Body of pancreas (tissue), 4 donors: ENCODE measurements at regions not wholly inside any gene's neighbourhood (a gene's known extent, or its start where the extent isn't known, plus 50 kb on each side); places are given as distances from the start of the nearest gene placed in this dataset.

ENCODE experiments used
- ATAC-seq: fragments of 150-250 bp; one replicate; pipeline ENCODE4 v1.9.1; 2016
- DNase-seq, 4 donors: peaks; one replicate each; pipeline ENCODE4 v3.0.0-alpha.2; 2019
- H3K27ac ChIP-seq, 4 donors: fragments of 200-600 bp; sonication (generic); 1 replicate in 3 of 4; 2 replicates in 1 of 4; pipeline versions ENCODE4 v1.5.1 to v1.6.1; 2016 to 2019; ENCODE audit warnings: mild to moderate bottlenecking in 1 of 4, mixed read lengths in 1 of 4, moderate library complexity in 1 of 4
- H3K27me3 ChIP-seq, 2 donors: fragments of 200-600 bp; sonication (generic); one replicate each; pipeline ENCODE4 v1.6.0; 2016; ENCODE audit warnings: mild to moderate bottlenecking in 1 of 2
- H3K36me3 ChIP-seq, 2 donors: fragments of 200-600 bp; sonication (generic); replicated peaks in 1 of 2; 2 replicates each; pipeline ENCODE4 v1.5.1; 2016; ENCODE audit warnings: low read depth in 2 of 2; ENCODE audit not compliant: insufficient read depth in 1 of 2
- H3K4me1 ChIP-seq: fragments of 200-600 bp; sonication (generic); one replicate; pipeline ENCODE4 v1.6.0; 2016
- H3K4me3 ChIP-seq, 2 donors: fragments of 200-600 bp; sonication (generic); 1 replicate in 1 of 2; 2 replicates in 1 of 2; pipeline ENCODE4 v1.5.1; 2016 to 2019
- H3K9me3 ChIP-seq, 3 donors: fragments of 200-600 bp; sonication (generic); 1 replicate in 2 of 3; 2 replicates in 1 of 3; pipeline ENCODE4 v1.5.1; 2016
- POLR2A ChIP-seq, 3 donors: fragments of 450-650 bp; IDR thresholded peaks; one replicate each; pipeline ENCODE4 v1.6.1; 2016; ENCODE audit warnings: antibody characterized with exemption in 3 of 3, mild to moderate bottlenecking in 2 of 3
- WGBS, 2 donors: methylation state at CpG; one replicate each; pipeline ENCODE4 v1.1.5; 2017; 5-methylcytosine and 5-hydroxymethylcytosine counted together
- intact Hi-C: fragments of 100-400 bp; cut with DNase I; formaldehyde crosslinking; loops from one replicate; pipeline ENCODE4 v1.15.1; 2023
- TF ChIP-seq, protein P1 (sequence below), 7 experiments: fragments of 450-650 bp in 4 of 7; fragments of 200-600 bp in 3 of 7; sonication (generic) in 3 of 7; IDR thresholded peaks; one replicate each; pipeline ENCODE4 v1.5.1; 2016 to 2019; ENCODE audit warnings: antibody characterized with exemption in 7 of 7

GRCh38 chr2:8615576-8616281 is 66.1 kb upstream of the ID2 start:
- no peaks in the 10 kb centered on the region for H3K36me3 ChIP-seq
- no peak for TF ChIP-seq POLR2A (IDR thresholded peaks at IDR 0.05)
- TF ChIP-seq, protein P1, sequence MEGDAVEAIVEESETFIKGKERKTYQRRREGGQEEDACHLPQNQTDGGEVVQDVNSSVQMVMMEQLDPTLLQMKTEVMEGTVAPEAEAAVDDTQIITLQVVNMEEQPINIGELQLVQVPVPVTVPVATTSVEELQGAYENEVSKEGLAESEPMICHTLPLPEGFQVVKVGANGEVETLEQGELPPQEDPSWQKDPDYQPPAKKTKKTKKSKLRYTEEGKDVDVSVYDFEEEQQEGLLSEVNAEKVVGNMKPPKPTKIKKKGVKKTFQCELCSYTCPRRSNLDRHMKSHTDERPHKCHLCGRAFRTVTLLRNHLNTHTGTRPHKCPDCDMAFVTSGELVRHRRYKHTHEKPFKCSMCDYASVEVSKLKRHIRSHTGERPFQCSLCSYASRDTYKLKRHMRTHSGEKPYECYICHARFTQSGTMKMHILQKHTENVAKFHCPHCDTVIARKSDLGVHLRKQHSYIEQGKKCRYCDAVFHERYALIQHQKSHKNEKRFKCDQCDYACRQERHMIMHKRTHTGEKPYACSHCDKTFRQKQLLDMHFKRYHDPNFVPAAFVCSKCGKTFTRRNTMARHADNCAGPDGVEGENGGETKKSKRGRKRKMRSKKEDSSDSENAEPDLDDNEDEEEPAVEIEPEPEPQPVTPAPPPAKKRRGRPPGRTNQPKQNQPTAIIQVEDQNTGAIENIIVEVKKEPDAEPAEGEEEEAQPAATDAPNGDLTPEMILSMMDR (IDR thresholded peaks at IDR 0.05): no peak
- no peak overlapping the region for H3K27ac ChIP-seq
- 84 to 88% methylated on average over 14 of the region's 14 CpGs for WGBS, 2 donors
- H3K4me3 ChIP-seq: no peak overlapping the region
- intact Hi-C loops: no loop called here
- DNase-seq (no peak), ATAC-seq (no peak)
- H3K27me3 ChIP-seq: no peaks in the 10 kb centered on the region
- H3K4me1 ChIP-seq: no peaks in the 10 kb centered on the region
- no peaks in the 10 kb centered on the region for H3K9me3 ChIP-seq

DNA sequence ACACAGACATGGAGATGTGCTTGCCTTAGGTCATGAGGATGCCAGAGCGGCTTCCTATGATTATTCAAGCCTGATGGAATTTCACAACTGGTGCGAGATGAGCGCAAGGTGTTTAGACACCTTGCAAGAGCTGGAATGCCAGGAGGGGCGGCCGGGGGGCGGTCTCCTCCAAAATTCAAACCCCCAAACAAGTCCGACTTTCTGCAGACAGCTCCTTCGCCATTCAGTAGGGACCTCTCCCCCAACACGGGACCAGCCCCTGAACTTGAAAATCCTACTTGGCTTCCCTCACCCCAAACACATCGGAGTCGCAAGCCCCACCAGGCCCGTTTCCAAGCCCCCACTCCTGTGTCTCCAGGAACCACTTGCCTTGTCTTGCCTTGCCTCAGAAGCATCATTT is 64.8 kb upstream of the ID2 start:
- TF ChIP-seq, protein P1 (IDR thresholded peaks at IDR 0.05): no peak
- TF ChIP-seq POLR2A (IDR thresholded peaks at IDR 0.05): no peak
- Histone ChIP-seq H3K4me3 (no peak overlapping the region), H3K36me3 (no peaks in the 10 kb centered on the region), H3K27ac (no peak overlapping the region), H3K4me1 (no peaks in the 10 kb centered on the region), H3K27me3 (no peaks in the 10 kb centered on the region), H3K9me3 (no peaks in the 10 kb centered on the region)
- no peak for DNase-seq
- ATAC-seq: no peak
- 91 to 94% methylated on average over 12 of the region's 12 CpGs for WGBS, 2 donors
- intact Hi-C loops: no loop called here

DNA sequence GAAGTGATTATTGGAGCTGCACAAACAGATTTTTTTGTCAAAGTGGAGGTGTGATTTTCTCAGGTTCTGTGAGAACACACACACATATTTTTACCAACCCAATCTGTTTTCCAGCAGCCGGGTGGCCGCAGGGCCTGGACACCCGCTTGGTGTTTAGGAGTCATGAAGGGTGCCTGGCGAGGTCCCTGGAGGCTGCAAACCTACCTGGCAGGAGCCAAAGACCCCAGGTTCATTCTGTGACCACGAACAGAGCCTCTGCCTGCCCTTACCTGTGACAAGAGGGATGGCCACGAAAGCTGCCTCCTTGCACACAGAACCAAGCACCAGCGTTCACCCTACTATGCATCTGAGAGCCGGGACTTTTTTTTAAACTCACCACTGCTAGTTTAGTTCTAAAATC is 64.3 kb upstream of the ID2 start:
- no peak for TF ChIP-seq POLR2A (IDR thresholded peaks at IDR 0.05)
- TF ChIP-seq, protein P1 (IDR thresholded peaks at IDR 0.05): no peak
- no peaks in the 10 kb centered on the region for H3K27me3 ChIP-seq
- WGBS, 2 donors: 76 to 88% methylated on average over 7 to 8 of the region's 8 CpGs

GRCh38 chr2:8619071-8619470 is 62.8 kb upstream of the ID2 start:
- no peak overlapping the region for H3K4me3 ChIP-seq
- no peaks in the 10 kb centered on the region for H3K36me3 ChIP-seq
- ATAC-seq (no peak), DNase-seq (no peak)
- intact Hi-C loops: no loop called here
- H3K27ac ChIP-seq: no peak overlapping the region
- H3K27me3 ChIP-seq: no peaks in the 10 kb centered on the region
- peaks cover 8% of the 10 kb centered on the region for H3K4me1 ChIP-seq
- no peak for TF ChIP-seq POLR2A (IDR thresholded peaks at IDR 0.05)
- TF ChIP-seq, protein P1 (IDR thresholded peaks at IDR 0.05): no peak
- WGBS, 2 donors: 62 to 85% methylated on average over 1 to 5 of the region's 5 CpGs
- H3K9me3 ChIP-seq: no peaks in the 10 kb centered on the region

More for the DNA sequence above, 64.3 kb upstream of the ID2 start:
- H3K27ac ChIP-seq: no peak overlapping the region
- intact Hi-C loops: no loop called here
- H3K36me3 ChIP-seq: no peaks in the 10 kb centered on the region
- no peaks in the 10 kb centered on the region for H3K4me1 ChIP-seq
- no peak for DNase-seq
- H3K4me3 ChIP-seq: no peak overlapping the region
- no peak for ATAC-seq
- no peaks in the 10 kb centered on the region for H3K9me3 ChIP-seq
